ENCODE measurements at regions not wholly inside any gene's neighbourhood (a gene's known extent, or its start where the extent isn't known, plus 50 kb on each side); places are given as distances from the start of the nearest gene placed in this dataset.

DNA sequence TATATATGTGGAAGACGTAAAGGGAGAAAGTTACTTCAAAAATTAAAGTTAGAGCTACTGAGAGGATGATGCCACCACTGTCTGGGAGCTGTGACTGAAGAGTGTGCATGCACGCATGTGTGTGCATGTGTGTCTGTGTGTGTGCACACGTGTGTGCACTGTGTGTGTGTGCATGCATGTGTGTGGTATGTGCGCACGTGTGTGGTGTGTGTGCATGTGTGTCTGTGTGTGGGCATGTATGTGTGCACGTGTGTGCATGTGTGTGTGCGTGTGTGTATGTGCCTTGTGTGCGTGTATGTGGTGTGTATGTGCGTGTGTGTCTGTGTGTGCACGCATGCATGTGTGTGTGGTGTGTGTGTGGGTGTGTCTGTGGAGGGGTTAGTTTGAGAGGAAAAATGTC is 473.4 kb downstream of the CMPK2 start:
- peaks cover 3% of the 10 kb centered on the region for H3K27me3 Mint-ChIP-seq (ENCODE audit: low read depth, poor library complexity)
- TF ChIP-seq, protein P1, sequence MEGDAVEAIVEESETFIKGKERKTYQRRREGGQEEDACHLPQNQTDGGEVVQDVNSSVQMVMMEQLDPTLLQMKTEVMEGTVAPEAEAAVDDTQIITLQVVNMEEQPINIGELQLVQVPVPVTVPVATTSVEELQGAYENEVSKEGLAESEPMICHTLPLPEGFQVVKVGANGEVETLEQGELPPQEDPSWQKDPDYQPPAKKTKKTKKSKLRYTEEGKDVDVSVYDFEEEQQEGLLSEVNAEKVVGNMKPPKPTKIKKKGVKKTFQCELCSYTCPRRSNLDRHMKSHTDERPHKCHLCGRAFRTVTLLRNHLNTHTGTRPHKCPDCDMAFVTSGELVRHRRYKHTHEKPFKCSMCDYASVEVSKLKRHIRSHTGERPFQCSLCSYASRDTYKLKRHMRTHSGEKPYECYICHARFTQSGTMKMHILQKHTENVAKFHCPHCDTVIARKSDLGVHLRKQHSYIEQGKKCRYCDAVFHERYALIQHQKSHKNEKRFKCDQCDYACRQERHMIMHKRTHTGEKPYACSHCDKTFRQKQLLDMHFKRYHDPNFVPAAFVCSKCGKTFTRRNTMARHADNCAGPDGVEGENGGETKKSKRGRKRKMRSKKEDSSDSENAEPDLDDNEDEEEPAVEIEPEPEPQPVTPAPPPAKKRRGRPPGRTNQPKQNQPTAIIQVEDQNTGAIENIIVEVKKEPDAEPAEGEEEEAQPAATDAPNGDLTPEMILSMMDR (IDR thresholded peaks at IDR 0.05), result no peak
- H3K4me3 Mint-ChIP-seq, result no peak overlapping the region
- peaks cover 25% of the 10 kb centered on the region for H3K4me1 Mint-ChIP-seq
- peaks cover 18% of the 10 kb centered on the region for H3K9me3 Mint-ChIP-seq
- H3K36me3 Mint-ChIP-seq (ENCODE audit: low read depth), result peaks cover 4% of the 10 kb centered on the region
- H3K27ac Mint-ChIP-seq, result no peak overlapping the region
- DNase-seq, result no peak

DNA sequence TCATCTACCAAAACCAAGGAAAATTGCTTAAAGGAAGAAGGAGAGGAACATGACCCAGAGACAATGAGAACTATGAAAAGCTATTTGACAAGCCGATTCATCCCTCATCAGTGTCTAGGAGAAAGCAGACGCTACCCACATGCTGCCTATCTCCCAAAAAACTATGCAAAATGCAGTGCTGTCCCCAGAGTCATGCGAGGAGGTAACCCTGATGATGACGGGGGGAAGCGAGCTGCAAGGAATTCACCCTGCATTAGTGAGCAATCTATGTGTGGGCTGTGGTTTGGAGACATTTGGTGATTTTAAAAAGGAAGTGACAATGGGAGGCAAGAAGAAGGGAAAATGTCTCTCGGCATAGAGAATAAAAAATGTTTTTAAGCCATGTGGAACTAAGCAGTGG is 472.7 kb downstream of the CMPK2 start:
- DNase-seq, result no peak
- Mint-ChIP-seq H3K27ac (peak overlapping the region; percentile 81), H3K9me3 (peaks cover 18% of the 10 kb centered on the region), H3K27me3 (ENCODE audit: low read depth, poor library complexity) (peaks cover 3% of the 10 kb centered on the region), H3K4me3 (no peak overlapping the region), H3K36me3 (ENCODE audit: low read depth) (peaks cover 4% of the 10 kb centered on the region), H3K4me1 (peaks cover 25% of the 10 kb centered on the region)
- TF ChIP-seq, protein P1 (IDR thresholded peaks at IDR 0.05), result no peak

DNA sequence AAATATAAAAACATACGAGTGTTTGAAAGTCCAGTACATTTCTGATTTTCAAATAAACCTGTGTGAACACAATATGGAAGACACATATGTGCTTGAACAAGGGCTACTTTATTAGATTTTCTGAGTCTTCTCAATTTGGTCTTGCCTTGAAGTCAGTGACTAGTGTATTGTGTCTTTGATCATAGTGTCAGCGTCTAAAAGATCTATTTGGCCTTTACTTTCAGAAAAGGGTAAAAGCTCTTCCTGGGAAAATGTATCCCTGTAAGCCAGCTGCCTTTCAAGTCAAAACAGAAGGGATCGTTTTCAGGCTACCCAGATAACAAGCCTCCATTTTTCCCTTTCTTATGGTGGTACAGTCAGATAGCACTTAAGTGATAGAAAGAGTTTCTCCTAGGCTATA is 471.9 kb downstream of the CMPK2 start:
- H3K36me3 Mint-ChIP-seq (ENCODE audit: low read depth), result peaks cover 4% of the 10 kb centered on the region
- H3K27ac Mint-ChIP-seq, result no peak overlapping the region
- H3K9me3 Mint-ChIP-seq, result peaks cover 15% of the 10 kb centered on the region
- DNase-seq, result no peak
- peaks cover 3% of the 10 kb centered on the region for H3K27me3 Mint-ChIP-seq (ENCODE audit: low read depth, poor library complexity)
- H3K4me1 Mint-ChIP-seq, result peaks cover 25% of the 10 kb centered on the region
- no peak overlapping the region for H3K4me3 Mint-ChIP-seq
- TF ChIP-seq, protein P1 (IDR thresholded peaks at IDR 0.05), result no peak

DNA sequence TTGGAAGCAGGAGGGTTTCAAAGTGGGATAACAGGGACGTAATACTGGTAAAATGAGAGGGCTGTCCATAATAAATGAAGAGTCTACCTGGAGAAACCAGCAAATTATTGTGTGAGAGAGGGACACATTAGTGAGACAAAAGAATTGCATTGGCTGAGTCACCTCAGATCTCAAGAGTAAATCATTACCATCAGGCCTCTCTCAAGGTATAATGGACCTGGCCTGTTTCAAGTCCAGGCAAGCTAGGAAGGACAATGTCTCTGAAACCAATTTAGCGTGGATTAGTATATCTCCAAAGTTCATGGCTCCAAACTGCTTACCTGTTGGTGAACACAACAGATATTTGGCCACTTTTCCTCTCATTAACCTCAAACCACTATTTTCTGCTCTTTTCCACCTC is 471.4 kb downstream of the CMPK2 start:
- TF ChIP-seq, protein P1 (IDR thresholded peaks at IDR 0.05), result no peak

DNA sequence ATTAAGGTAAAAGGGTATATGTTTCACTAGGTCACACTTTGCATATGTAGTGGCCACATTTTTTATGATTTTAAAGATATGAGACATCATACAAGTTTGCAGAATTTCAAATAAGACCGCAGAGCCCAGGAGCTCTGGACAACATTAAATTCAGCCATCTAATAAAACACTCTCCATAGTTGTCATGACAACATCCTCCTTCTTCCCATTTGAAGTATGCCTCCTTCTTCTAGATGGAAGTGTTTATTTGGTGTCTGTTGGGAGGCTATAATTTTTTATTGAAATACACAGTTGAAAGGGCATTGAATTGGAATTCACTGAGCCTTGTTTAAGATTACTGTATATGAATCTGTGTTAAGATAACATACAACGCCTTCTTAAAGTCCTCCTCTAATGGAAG is 467.3 kb downstream of the CMPK2 start:
- Mint-ChIP-seq H3K4me3 (no peak overlapping the region), H3K36me3 (ENCODE audit: low read depth) (peaks cover 4% of the 10 kb centered on the region), H3K4me1 (peaks cover 13% of the 10 kb centered on the region), H3K27me3 (ENCODE audit: low read depth, poor library complexity) (peaks cover 3% of the 10 kb centered on the region), H3K27ac (no peak overlapping the region), H3K9me3 (peaks cover 9% of the 10 kb centered on the region)
- TF ChIP-seq, protein P1 (IDR thresholded peaks at IDR 0.05), result no peak
- DNase-seq, result no peak

More for the DNA sequence above, 471.4 kb downstream of the CMPK2 start:
- no peak overlapping the region for H3K4me3 Mint-ChIP-seq
- peaks cover 4% of the 10 kb centered on the region for H3K36me3 Mint-ChIP-seq (ENCODE audit: low read depth)
- DNase-seq, result no peak
- peaks cover 3% of the 10 kb centered on the region for H3K27me3 Mint-ChIP-seq (ENCODE audit: low read depth, poor library complexity)
- no peak overlapping the region for H3K27ac Mint-ChIP-seq
- H3K4me1 Mint-ChIP-seq, result peaks cover 25% of the 10 kb centered on the region
- H3K9me3 Mint-ChIP-seq, result peaks cover 14% of the 10 kb centered on the region

DNA sequence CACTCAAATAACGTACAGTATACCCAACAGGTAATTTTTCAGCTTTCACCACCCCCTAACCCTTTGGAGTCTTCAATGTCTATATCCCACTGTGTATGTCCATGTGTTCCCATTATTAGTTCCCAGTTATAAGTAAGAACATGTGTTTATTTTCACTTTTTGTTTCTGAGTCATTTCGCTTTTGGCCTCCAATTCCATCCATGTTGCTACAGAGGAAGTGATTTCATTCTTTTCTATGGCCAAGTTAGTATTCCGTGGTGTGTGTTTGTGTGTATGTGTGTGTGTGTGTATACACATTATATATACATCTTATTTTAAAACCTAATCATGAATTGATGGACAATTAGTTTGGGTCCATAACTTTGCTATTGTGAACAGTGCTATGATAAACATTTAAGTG is 464.4 kb downstream of the CMPK2 start:
- Mint-ChIP-seq H3K27ac (no peak overlapping the region), H3K9me3 (peaks cover 6% of the 10 kb centered on the region), H3K27me3 (ENCODE audit: low read depth, poor library complexity) (peaks cover under 1% of the 10 kb centered on the region), H3K4me1 (no peaks in the 10 kb centered on the region), H3K4me3 (no peak overlapping the region), H3K36me3 (ENCODE audit: low read depth) (peaks cover 2% of the 10 kb centered on the region)
- no peak for DNase-seq
- TF ChIP-seq, protein P1 (IDR thresholded peaks at IDR 0.05), result no peak
